GM10266 (cell line): ENCODE measurements at regions not wholly inside any gene's neighbourhood (a gene's known extent, or its start where the extent isn't known, plus 50 kb on each side); places are given as distances from the start of the nearest gene placed in this dataset.

Experiments used
- DNase-seq: peaks from one replicate; pipeline ENCODE4 v3.0.0; 2012; ENCODE audit errors: extremely low spot score
- CTCF ChIP-seq: IDR thresholded peaks from 2 replicates; pipeline ENCODE4 v1.5.1; 2012; ENCODE audit warnings: mild to moderate bottlenecking, low read depth; ENCODE audit not compliant: control insufficient read depth, insufficient read depth; ENCODE audit errors: missing control alignments

DNA sequence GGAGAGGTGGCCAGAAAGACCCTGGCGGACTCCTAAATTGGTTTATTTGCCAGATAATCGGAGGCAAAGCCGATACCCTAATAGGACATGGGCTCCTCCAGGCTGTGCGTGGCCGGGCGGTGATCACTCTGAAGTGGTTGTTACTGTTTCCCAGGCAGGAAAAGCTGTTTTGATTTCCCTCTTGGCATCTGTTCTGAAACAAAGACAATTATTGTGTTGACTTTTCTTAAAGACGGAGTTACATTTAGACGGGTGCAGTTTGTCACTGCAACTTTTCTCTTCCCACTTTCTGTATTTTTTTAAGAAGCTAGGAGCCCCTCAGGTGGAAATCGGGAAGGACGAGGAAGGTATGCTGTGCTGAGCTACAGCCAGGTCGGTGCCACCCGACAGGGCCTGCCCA lies 1288.4 kb downstream of the BRD1 start:
- no peak for DNase-seq
- no peak for TF ChIP-seq CTCF

DNA sequence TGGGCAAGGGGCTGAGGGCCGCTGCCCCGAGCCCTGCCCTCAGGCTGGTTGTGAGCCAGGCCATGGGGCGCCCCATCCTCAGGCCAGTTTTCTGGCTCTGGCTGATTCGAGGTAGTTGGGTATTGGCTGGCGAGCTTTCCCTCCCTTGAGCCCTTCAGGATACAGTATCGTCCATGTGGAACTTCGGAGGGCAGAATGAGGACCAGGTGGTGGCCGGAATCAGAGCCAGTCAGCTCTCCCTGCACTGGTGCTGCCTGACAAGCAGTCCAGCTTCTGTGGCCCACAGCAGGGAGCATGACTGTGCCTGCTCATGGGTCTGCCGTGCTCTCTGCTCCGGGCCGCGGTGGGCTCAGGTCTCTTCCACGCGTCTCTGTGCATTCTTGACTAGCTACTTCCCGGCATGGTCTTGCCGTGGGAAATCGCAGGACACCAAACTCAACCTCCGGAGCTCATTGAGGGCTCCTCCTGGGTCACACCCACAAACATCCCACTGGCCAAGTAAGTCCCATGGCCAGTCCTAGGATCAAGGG lies 1289.3 kb downstream of the BRD1 start:
- no peak for TF ChIP-seq CTCF
- no peak for DNase-seq

DNA sequence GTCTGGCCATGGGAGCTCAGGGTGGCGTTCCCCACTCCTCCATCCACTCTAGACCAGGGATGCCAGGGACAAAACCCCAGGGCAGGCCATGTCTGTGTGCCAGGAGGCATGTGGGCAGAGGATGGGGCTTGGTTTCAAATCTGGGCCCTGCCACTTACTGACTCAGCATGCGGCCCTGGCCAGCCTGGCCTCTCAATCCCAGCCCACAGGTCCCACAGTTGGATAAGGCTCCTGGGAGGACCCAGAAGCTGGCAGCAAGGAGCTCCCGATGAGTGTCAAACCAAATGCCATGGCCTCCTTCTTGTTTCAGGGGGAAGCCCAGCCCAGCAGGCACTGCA lies 1290.4 kb downstream of the BRD1 start:
- TF ChIP-seq CTCF = no peak
- no peak for DNase-seq

- TF ChIP-seq CTCF = no peak
- DNase-seq = no peak
These were observed 1290.9 kb downstream of the BRD1 start for GRCh38 chr22:48536541-48537342.

DNA sequence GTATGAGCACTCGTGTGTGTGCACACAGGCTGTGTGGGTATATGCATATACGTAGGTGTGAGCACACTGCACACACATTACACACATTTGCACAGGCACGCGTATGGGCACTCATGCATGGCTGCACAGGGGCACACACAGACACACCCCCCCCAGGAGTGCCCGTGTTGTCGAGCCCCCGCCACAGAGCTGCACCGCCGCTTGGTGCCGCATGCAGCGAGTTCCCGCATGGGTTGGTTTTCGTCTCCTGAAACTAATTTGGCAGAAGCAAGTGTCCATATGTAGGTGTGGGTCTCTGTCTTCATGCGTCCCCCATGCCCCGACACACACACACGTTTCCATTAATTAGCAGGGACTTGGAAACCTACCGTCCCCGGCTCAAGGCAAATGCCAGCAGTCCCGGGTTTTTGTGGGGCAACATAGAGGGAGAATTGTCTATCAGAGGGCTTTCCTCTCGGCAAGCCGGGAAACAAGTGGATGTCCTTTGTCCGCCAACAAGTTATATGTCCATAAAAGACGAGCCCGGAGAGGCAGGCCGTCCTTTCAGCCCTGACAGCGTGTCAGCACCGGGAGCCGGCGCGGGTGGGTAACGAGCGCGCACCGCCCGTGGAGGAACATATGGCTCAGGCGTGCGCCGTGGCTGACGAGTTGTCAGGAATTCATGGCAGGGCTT lies 1291.7 kb downstream of the BRD1 start:
- TF ChIP-seq CTCF = no peak
- DNase-seq = no peak

- no peak for DNase-seq
- no peak for TF ChIP-seq CTCF
These were observed 1293.2 kb downstream of the BRD1 start for GRCh38 chr22:48534395-48534958.

DNA sequence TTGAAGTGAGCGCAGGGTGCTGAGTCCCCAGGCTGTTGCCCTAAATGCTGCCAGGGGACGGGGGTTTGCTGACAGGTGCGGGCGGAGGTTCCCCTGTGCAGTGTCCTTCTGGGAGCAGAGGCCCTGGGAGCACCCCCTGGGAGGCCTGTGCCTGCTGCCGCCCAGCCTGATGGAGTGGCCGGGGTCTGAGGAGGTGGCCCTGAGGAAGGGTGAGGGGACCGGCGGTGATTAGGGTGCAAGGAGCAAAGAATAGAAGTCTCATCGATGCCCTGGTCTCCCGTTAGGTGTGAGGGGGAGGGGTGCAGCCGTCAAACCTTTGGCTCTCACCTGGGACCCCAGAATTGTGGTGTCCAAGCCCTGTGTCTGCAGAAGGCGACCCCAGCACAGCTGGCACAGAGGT lies 1294.7 kb downstream of the BRD1 start:
- DNase-seq = no peak

More for the DNA sequence above, 1294.7 kb downstream of the BRD1 start:
- no peak for TF ChIP-seq CTCF
